Kidney tubule cell (primary cell): ENCODE measurements at regions not wholly inside any gene's neighbourhood (a gene's known extent, or its start where the extent isn't known, plus 50 kb on each side); places are given as distances from the start of the nearest gene placed in this dataset.

Source experiments
- DNase-seq: peaks from one replicate; pipeline ENCODE4 v3.0.0-alpha.2; 2018; ENCODE audit warnings: low spot score

- peak; percentile 58 for DNase-seq
Measured at GRCh38 chr10:58451193-58451889, 61.3 kb upstream of the BICC1 start.

- no peak for DNase-seq
Measured at GRCh38 chr10:58453105-58453504, 59.6 kb upstream of the BICC1 start.

GRCh38 chr10:58456179-58456578 lies 56.5 kb upstream of the BICC1 start:
- DNase-seq, result no peak

GRCh38 chr10:58457761-58458616 lies 54.7 kb upstream of the BICC1 start:
- DNase-seq, result no peak

- no peak for DNase-seq
Measured at GRCh38 chr10:58459069-58459468, 53.6 kb upstream of the BICC1 start.

GRCh38 chr10:58460157-58460556 lies 52.5 kb upstream of the BICC1 start:
- DNase-seq, result no peak

- DNase-seq, result no peak
Measured at GRCh38 chr10:58462863-58463507, 49.7 kb upstream of the BICC1 start.
